Jurkat, Clone E6-1 (cell line): ENCODE measurements at regions not wholly inside any gene's neighbourhood (a gene's known extent, or its start where the extent isn't known, plus 50 kb on each side); places are given as distances from the start of the nearest gene placed in this dataset.
"Not testable (repeated sequence)": the region's sequence is repeated elsewhere in the genome, so short reads cannot be mapped to it uniquely, and the experiment has no call there.

Experiments used
- DNase-seq: peaks from one replicate; pipeline ENCODE4 v3.0.0-alpha.2; 2011; ENCODE audit warnings: low read depth, low spot score
- H3K4me3 ChIP-seq: 2 replicates; pipeline ENCODE4 v1.5.1; 2011; ENCODE audit warnings: mild to moderate bottlenecking, low read length, control low read depth, moderate library complexity

GRCh38 chr1:14149431-14149830, 449.1 kb upstream of the KAZN start:
- H3K4me3 ChIP-seq: no peak overlapping the region
- DNase-seq: no peak

- H3K4me3 ChIP-seq: no peak overlapping the region
- no peak for DNase-seq
Measured at GRCh38 chr1:14156543-14156942, 441.9 kb upstream of the KAZN start.

- no peak overlapping the region for H3K4me3 ChIP-seq
- no peak for DNase-seq
Measured at GRCh38 chr1:14160781-14161180, 437.7 kb upstream of the KAZN start.

GRCh38 chr1:14163246-14163645, 435.2 kb upstream of the KAZN start:
- DNase-seq: no peak
- no peak overlapping the region for H3K4me3 ChIP-seq

- H3K4me3 ChIP-seq: no peak overlapping the region
- DNase-seq: no peak
Measured at GRCh38 chr1:14165371-14165801, 433.1 kb upstream of the KAZN start.

GRCh38 chr1:14167884-14168283, 430.6 kb upstream of the KAZN start:
- H3K4me3 ChIP-seq: no peak overlapping the region
- DNase-seq: no peak

- DNase-seq: no peak
- no peak overlapping the region for H3K4me3 ChIP-seq
Measured at GRCh38 chr1:14168326-14169063, 430.0 kb upstream of the KAZN start.

GRCh38 chr1:14173598-14173997, 424.9 kb upstream of the KAZN start:
- no peak for DNase-seq
- H3K4me3 ChIP-seq: no peak overlapping the region

- not testable (repeated sequence) for DNase-seq, H3K4me3 ChIP-seq
Measured at GRCh38 chr1:14177866-14178265, 420.6 kb upstream of the KAZN start.

GRCh38 chr1:14180738-14181137, 417.7 kb upstream of the KAZN start:
- H3K4me3 ChIP-seq: no peak overlapping the region
- no peak for DNase-seq

- peak; percentile 63 for DNase-seq
Measured at GRCh38 chr1:14181191-14181795, 417.2 kb upstream of the KAZN start.

GRCh38 chr1:14182856-14183255, 415.6 kb upstream of the KAZN start:
- no peak overlapping the region for H3K4me3 ChIP-seq
- peak; percentile 61 for DNase-seq

More at GRCh38 chr1:14181191-14181795, 417.2 kb upstream of the KAZN start:
- H3K4me3 ChIP-seq: no peak overlapping the region

- H3K4me3 ChIP-seq: no peak overlapping the region
- DNase-seq: no peak
Measured at GRCh38 chr1:14183329-14183728, 415.2 kb upstream of the KAZN start.

- DNase-seq: no peak
- H3K4me3 ChIP-seq: no peak overlapping the region
Measured at GRCh38 chr1:14184454-14184853, 414.0 kb upstream of the KAZN start.

GRCh38 chr1:14189381-14189780, 409.1 kb upstream of the KAZN start:
- H3K4me3 ChIP-seq: no peak overlapping the region

GRCh38 chr1:14190508-14190907, 408.0 kb upstream of the KAZN start:
- DNase-seq: no peak

More at GRCh38 chr1:14189381-14189780, 409.1 kb upstream of the KAZN start:
- DNase-seq: no peak

GRCh38 chr1:14194511-14194910, 404.0 kb upstream of the KAZN start:
- no peak overlapping the region for H3K4me3 ChIP-seq
- no peak for DNase-seq

More at GRCh38 chr1:14190508-14190907, 408.0 kb upstream of the KAZN start:
- H3K4me3 ChIP-seq: no peak overlapping the region

- DNase-seq: no peak
- no peak overlapping the region for H3K4me3 ChIP-seq
Measured at GRCh38 chr1:14205066-14205465, 393.4 kb upstream of the KAZN start.

- no peak for DNase-seq
- no peak overlapping the region for H3K4me3 ChIP-seq
Measured at GRCh38 chr1:14215151-14215550, 383.3 kb upstream of the KAZN start.

GRCh38 chr1:14217384-14217783, 381.1 kb upstream of the KAZN start:
- no peak for DNase-seq
- H3K4me3 ChIP-seq: no peak overlapping the region

- no peak for DNase-seq
- no peak overlapping the region for H3K4me3 ChIP-seq
Measured at GRCh38 chr1:14220324-14220723, 378.2 kb upstream of the KAZN start.
